Activated CD4-positive, alpha-beta memory T cell treated with anti-CD3 and anti-CD28 coated beads, Interleukin-2, amount 10 ng/mL, durations not matched to agents 7 days and 5 days (primary cell): ENCODE measurements at regions not wholly inside any gene's neighbourhood (a gene's known extent, or its start where the extent isn't known, plus 50 kb on each side); places are given as distances from the start of the nearest gene placed in this dataset.

Experiments used
- CTCF ChIA-PET: fragments of 350-600 bp; sonication (Branson Sonifier 250); formaldehyde crosslinking; loops from one replicate; lab custom pipeline; 2021; ENCODE audit warnings: antibody characterized with exemption, inconsistent platforms; lab: Charles Lee
- POLR2A ChIA-PET: fragments of 350-600 bp; sonication (Branson Sonifier 250); formaldehyde crosslinking; loops from one replicate; lab custom pipeline; 2021; ENCODE audit warnings: antibody characterized with exemption; lab: Charles Lee
- DNase-seq: peaks from one replicate; pipeline ENCODE4 v3.0.0-alpha.2; 2020
- H3K27ac Mint-ChIP-seq: one replicate; pipeline ENCODE4 v1.8.0; 2021; ENCODE audit warnings: mild to moderate bottlenecking, mixed read lengths
- H3K27me3 Mint-ChIP-seq: one replicate; pipeline ENCODE4 v1.8.0; 2021; ENCODE audit warnings: mixed read lengths
- H3K36me3 Mint-ChIP-seq: one replicate; pipeline ENCODE4 v1.8.0; 2021; ENCODE audit warnings: low read depth, mixed read lengths
- H3K4me1 Mint-ChIP-seq: one replicate; pipeline ENCODE4 v1.8.0; 2021; ENCODE audit warnings: mixed read lengths
- H3K4me3 Mint-ChIP-seq: one replicate; pipeline ENCODE4 v1.8.0; 2021; ENCODE audit warnings: mild to moderate bottlenecking, mixed read lengths
- H3K9me3 Mint-ChIP-seq: one replicate; pipeline ENCODE4 v1.8.0; 2021; ENCODE audit warnings: mixed read lengths

- no peak overlapping the region for H3K27ac Mint-ChIP-seq
- CTCF ChIA-PET, result no interaction called here
- no peaks in the 10 kb centered on the region for H3K9me3 Mint-ChIP-seq
- H3K27me3 Mint-ChIP-seq, result no peaks in the 10 kb centered on the region
- no peak for DNase-seq
- POLR2A ChIA-PET, result no interaction called here
- H3K36me3 Mint-ChIP-seq, result no peaks in the 10 kb centered on the region
- H3K4me3 Mint-ChIP-seq, result no peak overlapping the region
- no peaks in the 10 kb centered on the region for H3K4me1 Mint-ChIP-seq
These were observed 434.2 kb downstream of the ZNF521 start for GRCh38 chr18:24917767-24918166.

GRCh38 chr18:24918257-24918656 lies 433.7 kb downstream of the ZNF521 start:
- Mint-ChIP-seq H3K9me3 (no peaks in the 10 kb centered on the region), H3K27me3 (no peaks in the 10 kb centered on the region), H3K27ac (no peak overlapping the region), H3K4me1 (no peaks in the 10 kb centered on the region), H3K36me3 (no peaks in the 10 kb centered on the region), H3K4me3 (no peak overlapping the region)
- POLR2A ChIA-PET, result no interaction called here
- CTCF ChIA-PET, result no interaction called here
- DNase-seq, result no peak

GRCh38 chr18:24919181-24919797 lies 432.7 kb downstream of the ZNF521 start:
- Mint-ChIP-seq H3K4me3 (no peak overlapping the region), H3K36me3 (no peaks in the 10 kb centered on the region), H3K9me3 (no peaks in the 10 kb centered on the region), H3K4me1 (no peaks in the 10 kb centered on the region), H3K27me3 (no peaks in the 10 kb centered on the region), H3K27ac (no peak overlapping the region)
- DNase-seq, result no peak
- ChIA-PET CTCF (no interaction called here), POLR2A (no interaction called here)

GRCh38 chr18:24922491-24922890 lies 429.5 kb downstream of the ZNF521 start:
- Mint-ChIP-seq H3K4me3 (no peak overlapping the region), H3K36me3 (no peaks in the 10 kb centered on the region), H3K9me3 (no peaks in the 10 kb centered on the region), H3K27me3 (no peaks in the 10 kb centered on the region), H3K27ac (no peak overlapping the region), H3K4me1 (no peaks in the 10 kb centered on the region)
- ChIA-PET POLR2A (no interaction called here), CTCF (no interaction called here)
- no peak for DNase-seq

- no peaks in the 10 kb centered on the region for H3K36me3 Mint-ChIP-seq
- H3K4me1 Mint-ChIP-seq, result no peaks in the 10 kb centered on the region
- H3K9me3 Mint-ChIP-seq, result no peaks in the 10 kb centered on the region
- DNase-seq, result no peak
- no peaks in the 10 kb centered on the region for H3K27me3 Mint-ChIP-seq
- ChIA-PET CTCF (no interaction called here), POLR2A (no interaction called here)
- no peak overlapping the region for H3K27ac Mint-ChIP-seq
- H3K4me3 Mint-ChIP-seq, result no peak overlapping the region
These were observed 428.8 kb downstream of the ZNF521 start for GRCh38 chr18:24923138-24923537.

GRCh38 chr18:24924066-24924716 lies 427.8 kb downstream of the ZNF521 start:
- no peaks in the 10 kb centered on the region for H3K4me1 Mint-ChIP-seq
- no peaks in the 10 kb centered on the region for H3K27me3 Mint-ChIP-seq
- no peak overlapping the region for H3K27ac Mint-ChIP-seq
- H3K4me3 Mint-ChIP-seq, result no peak overlapping the region
- ChIA-PET POLR2A (no interaction called here), CTCF (no interaction called here)
- H3K9me3 Mint-ChIP-seq, result no peaks in the 10 kb centered on the region
- H3K36me3 Mint-ChIP-seq, result no peaks in the 10 kb centered on the region
- no peak for DNase-seq

GRCh38 chr18:24926649-24927048 lies 425.3 kb downstream of the ZNF521 start:
- H3K4me3 Mint-ChIP-seq, result no peak overlapping the region
- H3K27ac Mint-ChIP-seq, result no peak overlapping the region
- H3K36me3 Mint-ChIP-seq, result no peaks in the 10 kb centered on the region
- CTCF ChIA-PET, result no interaction called here
- POLR2A ChIA-PET, result no interaction called here
- DNase-seq, result no peak
- H3K27me3 Mint-ChIP-seq, result no peaks in the 10 kb centered on the region
- no peaks in the 10 kb centered on the region for H3K4me1 Mint-ChIP-seq
- no peaks in the 10 kb centered on the region for H3K9me3 Mint-ChIP-seq

GRCh38 chr18:24928301-24928878 lies 423.6 kb downstream of the ZNF521 start:
- H3K27me3 Mint-ChIP-seq, result no peaks in the 10 kb centered on the region
- ChIA-PET CTCF (no interaction called here), POLR2A (no interaction called here)
- DNase-seq, result no peak
- no peaks in the 10 kb centered on the region for H3K9me3 Mint-ChIP-seq
- H3K4me1 Mint-ChIP-seq, result no peaks in the 10 kb centered on the region
- no peak overlapping the region for H3K4me3 Mint-ChIP-seq
- H3K36me3 Mint-ChIP-seq, result no peaks in the 10 kb centered on the region
- no peak overlapping the region for H3K27ac Mint-ChIP-seq

GRCh38 chr18:24930478-24930877 lies 421.5 kb downstream of the ZNF521 start:
- Mint-ChIP-seq H3K27ac (no peak overlapping the region), H3K4me3 (no peak overlapping the region), H3K36me3 (no peaks in the 10 kb centered on the region), H3K4me1 (no peaks in the 10 kb centered on the region), H3K9me3 (no peaks in the 10 kb centered on the region), H3K27me3 (no peaks in the 10 kb centered on the region)
- no peak for DNase-seq
- ChIA-PET CTCF (no interaction called here), POLR2A (no interaction called here)

- POLR2A ChIA-PET, result no interaction called here
- Mint-ChIP-seq H3K4me1 (no peaks in the 10 kb centered on the region), H3K4me3 (no peak overlapping the region), H3K27me3 (no peaks in the 10 kb centered on the region), H3K27ac (no peak overlapping the region), H3K36me3 (no peaks in the 10 kb centered on the region), H3K9me3 (no peaks in the 10 kb centered on the region)
- CTCF ChIA-PET, result no interaction called here
- DNase-seq, result no peak
These were observed 421.0 kb downstream of the ZNF521 start for GRCh38 chr18:24930971-24931370.

GRCh38 chr18:24933345-24933744 lies 418.6 kb downstream of the ZNF521 start:
- Mint-ChIP-seq H3K36me3 (no peaks in the 10 kb centered on the region), H3K4me1 (no peaks in the 10 kb centered on the region), H3K9me3 (no peaks in the 10 kb centered on the region), H3K4me3 (no peak overlapping the region), H3K27ac (no peak overlapping the region), H3K27me3 (no peaks in the 10 kb centered on the region)
- CTCF ChIA-PET, result no interaction called here
- POLR2A ChIA-PET, result no interaction called here
- DNase-seq, result no peak

- Mint-ChIP-seq H3K4me1 (no peaks in the 10 kb centered on the region), H3K9me3 (no peaks in the 10 kb centered on the region), H3K36me3 (no peaks in the 10 kb centered on the region), H3K27me3 (no peaks in the 10 kb centered on the region), H3K27ac (no peak overlapping the region), H3K4me3 (no peak overlapping the region)
- ChIA-PET CTCF (no interaction called here), POLR2A (no interaction called here)
- DNase-seq, result no peak
These were observed 417.6 kb downstream of the ZNF521 start for GRCh38 chr18:24934258-24934932.

- DNase-seq, result no peak
- no peak overlapping the region for H3K27ac Mint-ChIP-seq
- H3K4me1 Mint-ChIP-seq, result no peaks in the 10 kb centered on the region
- no peaks in the 10 kb centered on the region for H3K27me3 Mint-ChIP-seq
- CTCF ChIA-PET, result no interaction called here
- POLR2A ChIA-PET, result no interaction called here
- no peaks in the 10 kb centered on the region for H3K9me3 Mint-ChIP-seq
- no peak overlapping the region for H3K4me3 Mint-ChIP-seq
- H3K36me3 Mint-ChIP-seq, result no peaks in the 10 kb centered on the region
These were observed 417.0 kb downstream of the ZNF521 start for GRCh38 chr18:24935008-24935407.
